ENCODE measurements at regions not wholly inside any gene's neighbourhood (a gene's known extent, or its start where the extent isn't known, plus 50 kb on each side); places are given as distances from the start of the nearest gene placed in this dataset.

DNA sequence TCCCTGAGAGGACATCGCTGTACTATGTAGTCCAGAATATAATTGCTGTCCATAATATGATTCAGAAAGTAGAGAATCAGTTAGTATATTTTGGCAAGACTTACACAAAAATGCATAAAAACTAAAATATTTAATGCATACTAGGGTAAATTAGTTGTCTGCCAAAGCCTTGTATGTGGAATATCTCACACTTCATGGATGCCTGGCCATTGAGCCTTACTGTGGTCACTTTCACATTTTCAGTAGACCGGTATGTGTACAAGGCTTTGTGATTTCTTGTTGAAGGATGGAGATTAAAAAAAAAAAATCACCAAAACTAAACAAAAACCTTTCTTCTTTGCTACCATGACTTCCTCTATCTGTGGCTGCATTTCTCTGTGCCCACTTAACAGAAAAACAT is 197.3 kb upstream of the DDHD1 start:
- no peak for TF ChIP-seq ZNF462 (CRISPR knock-in tag; IDR thresholded peaks at IDR 0.05)
- no peak for TF ChIP-seq EZH2 (IDR thresholded peaks at IDR 0.05; ENCODE audit: low read depth, unreplicated experiment)
- TF ChIP-seq STAT1 (IDR thresholded peaks at IDR 0.05; ENCODE audit: unreplicated experiment): no peak
- TF ChIP-seq, protein P1, sequence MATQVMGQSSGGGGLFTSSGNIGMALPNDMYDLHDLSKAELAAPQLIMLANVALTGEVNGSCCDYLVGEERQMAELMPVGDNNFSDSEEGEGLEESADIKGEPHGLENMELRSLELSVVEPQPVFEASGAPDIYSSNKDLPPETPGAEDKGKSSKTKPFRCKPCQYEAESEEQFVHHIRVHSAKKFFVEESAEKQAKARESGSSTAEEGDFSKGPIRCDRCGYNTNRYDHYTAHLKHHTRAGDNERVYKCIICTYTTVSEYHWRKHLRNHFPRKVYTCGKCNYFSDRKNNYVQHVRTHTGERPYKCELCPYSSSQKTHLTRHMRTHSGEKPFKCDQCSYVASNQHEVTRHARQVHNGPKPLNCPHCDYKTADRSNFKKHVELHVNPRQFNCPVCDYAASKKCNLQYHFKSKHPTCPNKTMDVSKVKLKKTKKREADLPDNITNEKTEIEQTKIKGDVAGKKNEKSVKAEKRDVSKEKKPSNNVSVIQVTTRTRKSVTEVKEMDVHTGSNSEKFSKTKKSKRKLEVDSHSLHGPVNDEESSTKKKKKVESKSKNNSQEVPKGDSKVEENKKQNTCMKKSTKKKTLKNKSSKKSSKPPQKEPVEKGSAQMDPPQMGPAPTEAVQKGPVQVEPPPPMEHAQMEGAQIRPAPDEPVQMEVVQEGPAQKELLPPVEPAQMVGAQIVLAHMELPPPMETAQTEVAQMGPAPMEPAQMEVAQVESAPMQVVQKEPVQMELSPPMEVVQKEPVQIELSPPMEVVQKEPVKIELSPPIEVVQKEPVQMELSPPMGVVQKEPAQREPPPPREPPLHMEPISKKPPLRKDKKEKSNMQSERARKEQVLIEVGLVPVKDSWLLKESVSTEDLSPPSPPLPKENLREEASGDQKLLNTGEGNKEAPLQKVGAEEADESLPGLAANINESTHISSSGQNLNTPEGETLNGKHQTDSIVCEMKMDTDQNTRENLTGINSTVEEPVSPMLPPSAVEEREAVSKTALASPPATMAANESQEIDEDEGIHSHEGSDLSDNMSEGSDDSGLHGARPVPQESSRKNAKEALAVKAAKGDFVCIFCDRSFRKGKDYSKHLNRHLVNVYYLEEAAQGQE (IDR thresholded peaks at IDR 0.05; ENCODE audit: unreplicated experiment): no peak
- no peak for TF ChIP-seq ZNF331 (CRISPR knock-in tag; IDR thresholded peaks at IDR 0.05; ENCODE audit: low read depth)
- TF ChIP-seq ZNF114 (CRISPR knock-in tag; IDR thresholded peaks at IDR 0.05): no peak
- TF ChIP-seq NANOG (IDR thresholded peaks at IDR 0.05; ENCODE audit: borderline replicate concordance): no peak
- no peak for TF ChIP-seq JUNB (IDR thresholded peaks at IDR 0.05; ENCODE audit: unreplicated experiment)
- no peak for TF ChIP-seq EZH2phosphoT487 (IDR thresholded peaks at IDR 0.05; ENCODE audit: unreplicated experiment)
- no peak for TF ChIP-seq ETS1 (IDR thresholded peaks at IDR 0.05)
- no peak for TF ChIP-seq CREB1 (CRISPR knock-in tag; IDR thresholded peaks at IDR 0.05; ENCODE audit: low read depth)
- TF ChIP-seq CTCF (conservative IDR thresholded peaks at IDR 0.05; ENCODE audit: low read depth in 2 of 2): no peak
- DNase-seq (ENCODE audit: low spot score): no peak
- Histone ChIP-seq H3K27ac (ENCODE audit: low read depth) (no peak overlapping the region), H3K9me2 (ENCODE audit: insufficient read depth) (peaks cover 7% of the 10 kb centered on the region), H3K4me3 (no peak overlapping the region), H3K4me1 (ENCODE audit: insufficient read depth) (peaks cover 11% of the 10 kb centered on the region), H3F3A (replicated peaks; ENCODE audit: low read depth) (no peaks in the 10 kb centered on the region; the same call in 1 of the 2 replicates), H3K79me2 (replicated peaks; ENCODE audit: insufficient read depth) (no peaks in the 10 kb centered on the region), H3K27me3 (ENCODE audit: insufficient read depth) (no peaks in the 10 kb centered on the region), H4K20me1 (replicated peaks; ENCODE audit: insufficient read depth) (no peaks in the 10 kb centered on the region), H2AFZ (no peak overlapping the region), H3K36me3 (ENCODE audit: insufficient read depth) (no peaks in the 10 kb centered on the region), H3K4me2 (no peak overlapping the region)
- no peaks in the 10 kb centered on the region for H3K9me3 Mint-ChIP-seq
- no peak for ATAC-seq
- no peaks in the 10 kb centered on the region; the same call in 2 of the 3 replicates for H3K36me3 Mint-ChIP-seq (ENCODE audit: low read depth)
- H3K27me3 Mint-ChIP-seq (ENCODE audit: insufficient read depth, low read depth, poor library complexity): peaks cover 3% of the 10 kb centered on the region
- H3K27ac Mint-ChIP-seq: no peak overlapping the region
- H3K4me1 Mint-ChIP-seq: peaks cover 27% of the 10 kb centered on the region
- no peak overlapping the region for H3K4me3 Mint-ChIP-seq

All from GM23338 (cell line).